ENCODE measurements at regions not wholly inside any gene's neighbourhood (a gene's known extent, or its start where the extent isn't known, plus 50 kb on each side); places are given as distances from the start of the nearest gene placed in this dataset.

- Histone ChIP-seq H3K27ac (ENCODE audit: low read depth, low read length) (no peak overlapping the region), H3K9ac (ENCODE audit: low read length) (no peak overlapping the region), H3K79me2 (ENCODE audit: insufficient read depth, low read length) (no peaks in the 10 kb centered on the region), H3K4me2 (ENCODE audit: low read length) (no peak overlapping the region), H3K9me2 (ENCODE audit: insufficient read depth) (no peaks in the 10 kb centered on the region), H3K9me3 (ENCODE audit: control insufficient read depth in 1 of 2, insufficient read depth in 1 of 2, low read depth in 1 of 2, low read length in 2 of 2) (no peaks in the 10 kb centered on the region), H3K4me1 (ENCODE audit: control insufficient read depth in 1 of 2, insufficient read depth in 2 of 2, low read length in 2 of 2) (no peaks in the 10 kb centered on the region), H3K27me3 (ENCODE audit: insufficient read depth, low read length) (no peaks in the 10 kb centered on the region), H3K4me3 (replicated peaks in 1 of 2; ENCODE audit: low read depth in 1 of 2, low read length in 2 of 2) (no peak overlapping the region), H4K20me1 (ENCODE audit: insufficient read depth) (no peaks in the 10 kb centered on the region), H2AFZ (ENCODE audit: low read depth, low read length, poor library complexity, severe bottlenecking) (no peak overlapping the region), H3K36me3 (ENCODE audit: control insufficient read depth in 1 of 2, insufficient read depth in 2 of 2, low read length in 2 of 2) (no peaks in the 10 kb centered on the region)
- no peak for ATAC-seq
- TF ChIP-seq SRF (IDR thresholded peaks at IDR 0.05; ENCODE audit: low read depth) = no peak
- TF ChIP-seq EZH2phosphoT487 (IDR thresholded peaks at IDR 0.05; ENCODE audit: borderline replicate concordance) = no peak
- no peak for TF ChIP-seq REST (IDR thresholded peaks at IDR 0.05; ENCODE audit: low read depth)
- TF ChIP-seq FOSL1 (IDR thresholded peaks at IDR 0.05; ENCODE audit: low read depth) = no peak
- TF ChIP-seq SIN3A (IDR thresholded peaks at IDR 0.05; ENCODE audit: low read depth) = no peak
- no peak for TF ChIP-seq ZBTB33 (IDR thresholded peaks at IDR 0.05; ENCODE audit: extremely low read depth, insufficient replicate concordance, low read length)
- no peak for TF ChIP-seq YY1 (IDR thresholded peaks at IDR 0.05; ENCODE audit: extremely low read depth, insufficient replicate concordance, low read depth, low read length)
- TF ChIP-seq RAD21 (IDR thresholded peaks at IDR 0.05; ENCODE audit: low read depth) = no peak
- no peak for TF ChIP-seq ZNF274 (IDR thresholded peaks at IDR 0.05; ENCODE audit: low read depth, low read length)
- TF ChIP-seq EZH2 (IDR thresholded peaks at IDR 0.05) = no peak
- no peak for TF ChIP-seq ZFX (IDR thresholded peaks at IDR 0.05)
- TF ChIP-seq ATF3 (IDR thresholded peaks at IDR 0.05) = no peak
- no peak for TF ChIP-seq JUND (IDR thresholded peaks at IDR 0.05)
- TF ChIP-seq POLR2AphosphoS5 (IDR thresholded peaks at IDR 0.05; ENCODE audit: low read depth, low read length) = no peak
- no peak for TF ChIP-seq CEBPB (IDR thresholded peaks at IDR 0.05; ENCODE audit: low read depth)
- TF ChIP-seq CBX3 (IDR thresholded peaks at IDR 0.05; ENCODE audit: low read depth) = no peak
- POLR2A ChIA-PET = no interaction called here
- CTCF ChIA-PET = no interaction called here
- no peak for DNase-seq (ENCODE audit: low read depth, low spot score)
- no TSS peak for BruUV-seq (replicated peaks)
- RAD21 ChIA-PET (ENCODE audit: low non-redundant PET in 1 of 2, low total read pairs in 2 of 2, uncharacterized antibody in 2 of 2, unreplicated experiment in 2 of 2) = no interaction called here
- intact Hi-C loops (cut with micrococcal nuclease) = no loop called here
These were observed 341.5 kb downstream of the OTUD1 start for GRCh38 chr10:23780331-23780730.
